ENCODE measurements at regions not wholly inside any gene's neighbourhood (a gene's known extent, or its start where the extent isn't known, plus 50 kb on each side); places are given as distances from the start of the nearest gene placed in this dataset.
"Not testable (repeated sequence)": the region's sequence is repeated elsewhere in the genome, so short reads cannot be mapped to it uniquely, and the experiment has no call there.

GRCh38 chr5:1655496-1656270, 131.9 kb upstream of the LPCAT1 start:
- Mint-ChIP-seq H3K36me3 (ENCODE audit: low read depth) (no peaks in the 10 kb centered on the region), H3K4me3 (no peak overlapping the region), H3K27me3 (peaks cover 29% of the 10 kb centered on the region), H3K4me1 (peaks cover 3% of the 10 kb centered on the region), H3K27ac (no peak overlapping the region), H3K9me3 (ENCODE audit: low read depth) (no peaks in the 10 kb centered on the region)
- ChIA-PET POLR2A (no interaction called here), CTCF (interaction anchor here (1.6 kb wide), 1 partner anchor 11 kb away, joined by 4 read pairs; no protein-coding TSS in a partner anchor)
- ATAC-seq, result no peak
- intact Hi-C loops (cut with DNase I, micrococcal nuclease), result no loop called here
- DNase-seq, result no peak

DNA sequence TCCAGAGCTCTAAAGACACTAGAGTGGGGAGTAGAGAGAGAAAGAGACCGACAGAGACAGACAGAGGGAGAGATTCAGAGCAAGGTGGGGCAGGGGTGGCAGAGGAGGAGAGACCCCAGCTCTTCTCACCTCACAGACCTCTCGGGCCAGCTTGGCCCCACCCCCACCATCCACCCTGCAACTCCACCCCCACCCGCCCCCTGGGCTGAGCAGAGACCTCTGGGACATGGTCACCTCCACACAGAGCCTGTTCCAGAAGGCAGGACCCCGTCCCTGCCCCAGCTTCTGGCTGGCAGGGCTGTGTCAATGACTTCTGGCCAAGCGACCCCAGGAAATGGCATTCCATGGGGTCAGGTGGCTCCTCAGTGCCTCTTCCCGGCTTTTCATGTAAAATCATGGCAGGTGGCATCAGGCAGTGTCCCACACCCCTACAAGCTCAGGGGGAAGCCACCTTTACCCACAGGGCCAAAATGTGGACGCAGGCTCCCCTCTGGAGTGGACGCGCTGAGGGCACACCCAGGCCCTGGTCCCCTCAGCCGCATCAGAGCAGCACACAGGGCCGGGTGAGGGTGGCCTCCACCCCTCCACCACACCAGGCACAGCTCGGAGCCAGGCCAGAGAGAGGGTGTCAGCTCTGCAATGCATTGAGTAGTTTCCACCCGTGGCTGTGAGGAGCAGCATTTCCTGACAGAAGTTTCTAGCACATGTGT, 131.2 kb upstream of the LPCAT1 start:
- Mint-ChIP-seq H3K27me3 (peaks cover 32% of the 10 kb centered on the region), H3K4me1 (peaks cover 3% of the 10 kb centered on the region), H3K9me3 (ENCODE audit: low read depth) (no peaks in the 10 kb centered on the region), H3K36me3 (ENCODE audit: low read depth) (no peaks in the 10 kb centered on the region), H3K4me3 (no peak overlapping the region), H3K27ac (no peak overlapping the region)
- intact Hi-C loops (cut with DNase I, micrococcal nuclease), result no loop called here
- CTCF ChIA-PET, result interaction anchor here (0.6 to 1.6 kb wide), 2 partner anchors 10 to 653 kb away, joined by 3 to 4 read pairs; no protein-coding TSS in a partner anchor
- POLR2A ChIA-PET, result no interaction called here
- DNase-seq (no peak), ATAC-seq (no peak)

- CTCF ChIA-PET, result interaction anchor here (1.0 to 1.9 kb wide), 5 partner anchors 9 to 487 kb away, joined by 3 to 16 read pairs (median 5); no protein-coding TSS in a partner anchor
- H3K4me3 Mint-ChIP-seq, result peak overlapping the region; percentile 44
- H3K27ac Mint-ChIP-seq; POLR2A ChIA-PET; H3K36me3 Mint-ChIP-seq (ENCODE audit: low read depth); intact Hi-C loops (cut with DNase I, micrococcal nuclease); H3K4me1 Mint-ChIP-seq; H3K9me3 Mint-ChIP-seq (ENCODE audit: low read depth): not testable (repeated sequence)
- H3K27me3 Mint-ChIP-seq, result peaks cover 32% of the 10 kb centered on the region
- DNase-seq (peak; percentile 65), ATAC-seq (peak; percentile 97)
These were observed 130.2 kb upstream of the LPCAT1 start for GRCh38 chr5:1653698-1654651.

GRCh38 chr5:1652873-1653697, 129.3 kb upstream of the LPCAT1 start:
- CTCF ChIA-PET, result interaction anchor here (0.6 to 1.9 kb wide), 12 partner anchors 8 to 760 kb away, joined by 3 to 16 read pairs (median 4); partner anchors contain the start of genes BRD9 and TRIP13

DNA sequence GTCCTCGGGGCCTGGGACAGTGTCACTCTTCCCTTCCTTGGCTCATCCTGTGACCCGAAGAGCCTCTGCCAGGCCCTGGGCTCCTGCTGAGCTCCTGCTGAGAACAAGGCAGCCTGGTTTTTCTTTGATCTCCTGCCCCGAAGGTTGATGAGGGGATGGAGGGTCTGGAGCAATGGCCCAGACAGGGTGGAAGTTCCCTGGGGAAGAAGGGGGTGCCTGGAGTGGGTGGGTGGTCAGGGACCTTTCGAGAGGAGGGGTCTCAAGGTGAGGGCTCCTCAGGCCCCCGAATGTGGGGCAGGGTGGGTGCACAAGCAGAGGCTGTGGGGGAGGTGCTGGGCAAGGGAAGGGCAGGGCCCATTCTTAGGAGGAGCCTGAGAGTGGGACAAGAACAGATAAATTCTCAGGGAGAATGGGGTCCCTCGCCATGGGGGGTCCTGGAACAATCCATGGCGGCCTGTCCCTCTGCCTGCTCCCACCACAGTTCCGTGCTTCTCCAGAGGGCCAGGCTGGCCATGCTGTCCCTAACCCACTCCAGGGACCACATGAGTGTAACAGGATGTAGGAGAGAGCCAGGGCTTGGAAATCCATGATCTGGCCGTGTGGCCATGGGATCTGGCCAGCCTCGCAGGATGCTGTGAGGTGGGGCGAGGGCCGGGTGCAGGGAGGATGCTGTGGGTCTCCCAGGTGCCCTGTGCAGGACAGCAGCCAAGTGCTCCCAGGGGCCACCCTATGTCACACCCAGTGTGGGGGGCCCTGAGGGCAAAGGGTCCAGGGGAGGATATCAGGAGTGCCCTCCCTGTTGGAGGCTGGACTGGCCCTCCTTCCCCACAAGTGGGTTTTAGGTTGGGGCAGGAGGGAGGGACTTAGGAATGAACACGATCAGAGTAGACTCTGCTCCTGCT, 128.5 kb upstream of the LPCAT1 start:
- ChIA-PET POLR2A (no interaction called here), CTCF (interaction anchor here (0.8 to 1.9 kb wide), 6 partner anchors 7 to 334 kb away, joined by 3 to 16 read pairs (median 4); no protein-coding TSS in a partner anchor)
- Mint-ChIP-seq H3K9me3 (ENCODE audit: low read depth) (no peaks in the 10 kb centered on the region), H3K27ac (no peak overlapping the region), H3K4me1 (peaks cover 3% of the 10 kb centered on the region), H3K27me3 (peaks cover 23% of the 10 kb centered on the region), H3K36me3 (ENCODE audit: low read depth) (no peaks in the 10 kb centered on the region), H3K4me3 (no peak overlapping the region)
- no peak for ATAC-seq
- intact Hi-C loops (cut with DNase I, micrococcal nuclease), result no loop called here
- DNase-seq, result no peak

More at GRCh38 chr5:1652873-1653697, 129.3 kb upstream of the LPCAT1 start:
- Mint-ChIP-seq H3K27me3 (peaks cover 27% of the 10 kb centered on the region), H3K36me3 (ENCODE audit: low read depth) (no peaks in the 10 kb centered on the region), H3K4me1 (peaks cover 3% of the 10 kb centered on the region), H3K27ac (no peak overlapping the region), H3K9me3 (ENCODE audit: low read depth) (no peaks in the 10 kb centered on the region), H3K4me3 (peak overlapping the region; percentile 44)
- peak; percentile 47 for DNase-seq
- POLR2A ChIA-PET, result no interaction called here
- intact Hi-C loops (cut with DNase I, micrococcal nuclease), result no loop called here
- peak; percentile 63 for ATAC-seq

DNA sequence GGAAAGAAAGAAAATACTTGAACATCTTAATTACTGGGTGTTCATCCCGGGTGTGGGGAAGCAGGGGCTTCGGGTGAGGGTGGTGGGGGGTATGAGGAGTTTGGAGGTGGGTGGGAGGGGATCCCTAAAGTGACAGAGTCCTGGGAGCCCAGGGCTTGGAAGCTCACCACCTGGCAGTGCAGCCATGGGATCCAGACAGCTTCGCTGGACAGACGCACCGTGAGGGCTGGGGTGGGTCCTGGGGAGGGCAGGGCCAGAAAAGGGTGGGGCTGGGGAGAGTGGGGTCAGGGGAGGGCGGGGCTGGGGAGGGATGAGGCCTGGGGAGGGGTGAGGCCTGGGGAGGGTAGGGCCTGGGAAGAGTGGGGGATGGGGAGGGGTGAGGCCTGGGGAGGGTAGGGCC, 127.5 kb upstream of the LPCAT1 start:
- peaks cover 3% of the 10 kb centered on the region for H3K4me1 Mint-ChIP-seq
- no peak for ATAC-seq
- peaks cover 24% of the 10 kb centered on the region for H3K27me3 Mint-ChIP-seq
- no peak for DNase-seq
- ChIA-PET CTCF (no interaction called here), POLR2A (no interaction called here)
- H3K36me3 Mint-ChIP-seq (ENCODE audit: low read depth), result no peaks in the 10 kb centered on the region
- intact Hi-C loops (cut with DNase I, micrococcal nuclease), result no loop called here
- no peak overlapping the region for H3K27ac Mint-ChIP-seq
- H3K9me3 Mint-ChIP-seq (ENCODE audit: low read depth), result no peaks in the 10 kb centered on the region
- no peak overlapping the region for H3K4me3 Mint-ChIP-seq

GRCh38 chr5:1649554-1649953, 125.8 kb upstream of the LPCAT1 start:
- no peak for ATAC-seq
- DNase-seq, result no peak
- Mint-ChIP-seq H3K4me3 (no peak overlapping the region), H3K9me3 (ENCODE audit: low read depth) (no peaks in the 10 kb centered on the region), H3K4me1 (peaks cover 3% of the 10 kb centered on the region), H3K27ac (no peak overlapping the region), H3K27me3 (peaks cover 31% of the 10 kb centered on the region), H3K36me3 (ENCODE audit: low read depth) (no peaks in the 10 kb centered on the region)
- ChIA-PET CTCF (no interaction called here), POLR2A (no interaction called here)
- intact Hi-C loops (cut with DNase I, micrococcal nuclease), result no loop called here

- Mint-ChIP-seq H3K36me3 (ENCODE audit: low read depth) (no peaks in the 10 kb centered on the region), H3K4me1 (peaks cover 7% of the 10 kb centered on the region), H3K27ac (no peak overlapping the region), H3K9me3 (ENCODE audit: low read depth) (no peaks in the 10 kb centered on the region), H3K4me3 (no peak overlapping the region), H3K27me3 (peaks cover 34% of the 10 kb centered on the region)
- CTCF ChIA-PET, result no interaction called here
- no peak for ATAC-seq
- intact Hi-C loops (cut with DNase I, micrococcal nuclease), result no loop called here
- POLR2A ChIA-PET, result no interaction called here
- no peak for DNase-seq
These were observed 125.0 kb upstream of the LPCAT1 start for GRCh38 chr5:1648806-1649205.

DNA sequence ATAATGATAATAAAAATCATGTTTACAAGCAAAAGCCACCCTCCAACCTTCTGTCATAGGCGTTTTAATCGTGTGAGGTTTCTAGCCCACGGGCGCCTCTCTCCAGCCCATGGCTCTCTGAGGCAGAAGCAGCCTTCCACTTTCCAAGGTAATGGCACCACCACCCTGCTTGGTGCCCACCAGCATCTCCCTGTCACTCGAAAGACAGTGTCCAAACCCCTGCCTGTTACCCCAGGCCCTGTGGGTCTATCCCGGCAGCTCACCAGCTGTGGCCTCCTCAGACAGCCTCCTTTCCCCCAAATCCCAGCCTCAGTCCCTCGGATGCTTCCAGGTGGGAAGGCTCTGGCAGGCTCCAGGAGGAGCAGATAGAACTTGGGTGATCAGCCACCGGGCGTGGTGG, 123.8 kb upstream of the LPCAT1 start:
- H3K27me3 Mint-ChIP-seq, result peaks cover 35% of the 10 kb centered on the region
- no peak for DNase-seq

More for the DNA sequence above, 123.8 kb upstream of the LPCAT1 start:
- Mint-ChIP-seq H3K27ac (no peak overlapping the region), H3K4me1 (peaks cover 3% of the 10 kb centered on the region), H3K36me3 (ENCODE audit: low read depth) (no peaks in the 10 kb centered on the region), H3K9me3 (ENCODE audit: low read depth) (no peaks in the 10 kb centered on the region), H3K4me3 (no peak overlapping the region)
- no peak for ATAC-seq
- ChIA-PET CTCF (no interaction called here), POLR2A (no interaction called here)
- intact Hi-C loops (cut with DNase I, micrococcal nuclease), result no loop called here

Data from activated CD4-positive, alpha-beta T cell treated with anti-CD3 and anti-CD28 coated beads for 36 hours (primary cell).